GM10248 (cell line): ENCODE measurements at regions not wholly inside any gene's neighbourhood (a gene's known extent, or its start where the extent isn't known, plus 50 kb on each side); places are given as distances from the start of the nearest gene placed in this dataset.
"Not testable (repeated sequence)": the region's sequence is repeated elsewhere in the genome, so short reads cannot be mapped to it uniquely, and the experiment has no call there.

Source experiments
- CTCF ChIA-PET: fragments of 300-600 bp; sonication (Branson Sonifier 250); formaldehyde crosslinking; extraction: SDS; loops from one replicate; lab custom pipeline; 2021; ENCODE audit warnings: antibody characterized with exemption; lab: Yijun Ruan, JAX
- POLR2A ChIA-PET: fragments of 350-650 bp; sonication (Branson Sonifier 250); formaldehyde crosslinking; extraction: SDS; loops from one replicate; lab custom pipeline; 2020; ENCODE audit warnings: antibody characterized with exemption; lab: Yijun Ruan, JAX
- DNase-seq: peaks from one replicate; pipeline ENCODE4 v3.0.0; 2012; ENCODE audit errors: extremely low spot score
- TF ChIP-seq, protein P1 (sequence below): IDR thresholded peaks from 2 replicates; pipeline ENCODE4 v1.5.1; 2012; ENCODE audit warnings: mild to moderate bottlenecking, low read depth; ENCODE audit errors: extremely low read depth, missing control alignments, control extremely low read depth

- TF ChIP-seq, protein P1, sequence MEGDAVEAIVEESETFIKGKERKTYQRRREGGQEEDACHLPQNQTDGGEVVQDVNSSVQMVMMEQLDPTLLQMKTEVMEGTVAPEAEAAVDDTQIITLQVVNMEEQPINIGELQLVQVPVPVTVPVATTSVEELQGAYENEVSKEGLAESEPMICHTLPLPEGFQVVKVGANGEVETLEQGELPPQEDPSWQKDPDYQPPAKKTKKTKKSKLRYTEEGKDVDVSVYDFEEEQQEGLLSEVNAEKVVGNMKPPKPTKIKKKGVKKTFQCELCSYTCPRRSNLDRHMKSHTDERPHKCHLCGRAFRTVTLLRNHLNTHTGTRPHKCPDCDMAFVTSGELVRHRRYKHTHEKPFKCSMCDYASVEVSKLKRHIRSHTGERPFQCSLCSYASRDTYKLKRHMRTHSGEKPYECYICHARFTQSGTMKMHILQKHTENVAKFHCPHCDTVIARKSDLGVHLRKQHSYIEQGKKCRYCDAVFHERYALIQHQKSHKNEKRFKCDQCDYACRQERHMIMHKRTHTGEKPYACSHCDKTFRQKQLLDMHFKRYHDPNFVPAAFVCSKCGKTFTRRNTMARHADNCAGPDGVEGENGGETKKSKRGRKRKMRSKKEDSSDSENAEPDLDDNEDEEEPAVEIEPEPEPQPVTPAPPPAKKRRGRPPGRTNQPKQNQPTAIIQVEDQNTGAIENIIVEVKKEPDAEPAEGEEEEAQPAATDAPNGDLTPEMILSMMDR = no peak
- POLR2A ChIA-PET = no interaction called here
- no peak for DNase-seq
- CTCF ChIA-PET = no interaction called here
Observed at GRCh38 chr1:91604632-91605031, 104.0 kb downstream of the CDC7 start.

DNA sequence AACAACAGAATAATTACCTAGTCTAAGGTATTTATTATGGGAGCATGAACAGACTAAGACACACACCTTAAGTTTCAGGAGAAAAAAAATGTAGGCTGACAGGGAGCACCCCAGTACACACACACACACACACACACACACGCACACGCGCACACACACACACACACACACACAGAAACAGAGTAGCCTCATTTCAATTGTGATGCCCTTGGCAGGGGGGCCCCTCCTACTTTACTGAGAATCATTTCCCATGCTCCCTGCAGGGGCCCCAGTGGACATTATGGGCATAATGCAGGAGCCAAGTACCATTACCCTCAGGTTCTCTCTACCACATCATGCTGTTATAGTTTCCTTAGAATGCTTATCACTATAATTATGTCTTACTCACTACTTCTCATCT, 104.9 kb downstream of the CDC7 start:
- DNase-seq = no peak
- POLR2A ChIA-PET = no interaction called here
- CTCF ChIA-PET = interaction anchor here (1.3 kb wide), 1 partner anchor 11 kb away, joined by 4 read pairs; no protein-coding TSS in a partner anchor
- TF ChIP-seq, protein P1 = no peak

DNA sequence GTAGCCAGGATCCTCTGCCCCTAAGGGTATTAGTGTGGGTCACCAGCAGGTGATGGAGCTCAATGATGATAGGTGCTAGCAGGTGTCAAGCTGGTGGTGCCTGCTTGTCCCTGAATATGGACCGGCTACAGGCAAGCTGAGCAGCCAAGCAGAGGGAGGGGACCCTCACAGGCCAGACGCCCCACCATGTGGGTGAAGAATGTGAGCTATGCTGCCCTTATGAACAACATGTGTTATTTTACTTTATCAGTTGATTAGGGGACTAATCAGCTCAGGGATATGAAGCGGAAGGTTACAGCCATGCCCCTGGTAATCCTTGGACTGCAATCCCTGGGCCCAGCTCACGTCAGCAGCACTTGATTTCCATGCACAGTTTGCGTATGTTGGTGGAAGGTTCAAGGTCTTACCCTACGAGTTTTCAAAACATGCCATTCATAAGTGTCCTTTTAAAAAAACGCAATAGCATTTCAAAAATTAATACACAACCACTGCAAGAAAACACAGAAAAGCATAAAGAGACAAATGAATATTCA, 106.0 kb downstream of the CDC7 start:
- POLR2A ChIA-PET = no interaction called here
- TF ChIP-seq, protein P1 = no peak
- no peak for DNase-seq
- CTCF ChIA-PET = interaction anchor here (1.3 kb wide), 1 partner anchor 12 kb away, joined by 4 read pairs; no protein-coding TSS in a partner anchor

GRCh38 chr1:91607686-91608085, 107.0 kb downstream of the CDC7 start:
- DNase-seq, POLR2A ChIA-PET, CTCF ChIA-PET: not testable (repeated sequence)

DNA sequence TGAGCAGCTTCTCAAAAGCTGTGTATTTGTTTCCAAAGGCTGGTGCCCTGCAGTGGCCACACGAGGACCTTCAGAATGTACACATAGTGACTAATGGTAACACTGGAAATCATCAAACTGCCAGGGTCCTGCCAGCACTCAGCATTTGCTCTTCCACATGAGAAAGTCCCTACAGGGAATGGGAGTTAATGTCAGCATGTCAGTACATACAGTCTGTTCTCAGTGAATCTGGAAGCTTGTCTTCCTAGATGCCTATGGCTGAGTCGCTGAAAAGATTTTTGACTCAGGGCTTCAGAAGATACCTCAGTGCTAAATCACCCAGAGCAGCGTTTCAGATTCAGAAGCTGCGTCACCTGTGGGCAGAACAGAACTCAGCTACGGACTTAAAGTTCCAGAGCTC, 108.2 kb downstream of the CDC7 start:
- TF ChIP-seq, protein P1 = no peak
- DNase-seq = no peak
- ChIA-PET CTCF (interaction anchor here (1.7 kb wide), 1 partner anchor 11 kb away, joined by 8 read pairs; no protein-coding TSS in a partner anchor), POLR2A (no interaction called here)

GRCh38 chr1:91609551-91609950, 108.9 kb downstream of the CDC7 start:
- POLR2A ChIA-PET = interaction anchor here (0.6 kb wide), 1 partner anchor 89 kb away, joined by 11 read pairs; no protein-coding TSS in a partner anchor
- CTCF ChIA-PET = interaction anchor here (1.0 to 1.7 kb wide), 2 partner anchors 9 to 10 kb away, joined by 3 to 8 read pairs; no protein-coding TSS in a partner anchor
- DNase-seq = no peak
- TF ChIP-seq, protein P1 = no peak

DNA sequence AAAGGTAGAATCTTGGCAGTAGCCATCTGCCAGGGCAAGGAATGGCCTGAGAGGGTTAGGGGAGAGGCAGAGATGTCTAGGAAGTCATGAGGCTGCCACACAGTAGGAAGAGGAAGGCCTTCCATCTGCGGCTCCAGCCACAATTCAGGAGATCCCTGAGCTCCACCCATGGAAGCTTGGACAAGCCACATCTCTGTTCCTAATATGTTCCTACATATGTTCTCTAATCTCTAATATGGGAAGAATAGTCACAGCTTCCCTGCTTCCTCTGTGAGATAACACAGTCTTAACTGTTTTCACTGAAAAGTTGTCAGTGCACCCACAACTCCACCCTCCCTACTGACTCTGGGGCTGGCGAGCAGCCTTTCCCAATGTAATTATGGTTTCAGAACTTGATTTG, 109.5 kb downstream of the CDC7 start:
- POLR2A ChIA-PET = no interaction called here
- CTCF ChIA-PET = interaction anchor here (1.0 to 1.7 kb wide), 2 partner anchors 8 to 10 kb away, joined by 3 to 8 read pairs; no protein-coding TSS in a partner anchor
- no peak for DNase-seq
- TF ChIP-seq, protein P1 = no peak
